NCI-H510A treated with DMSO at 0.1 percent for 48 hours (cell line): ENCODE measurements at regions not wholly inside any gene's neighbourhood (a gene's known extent, or its start where the extent isn't known, plus 50 kb on each side); places are given as distances from the start of the nearest gene placed in this dataset.

ENCODE experiments used
- DNase-seq: peaks from one replicate; lab custom pipeline; 2025; lab: John Stamatoyannopoulos, UW

DNA sequence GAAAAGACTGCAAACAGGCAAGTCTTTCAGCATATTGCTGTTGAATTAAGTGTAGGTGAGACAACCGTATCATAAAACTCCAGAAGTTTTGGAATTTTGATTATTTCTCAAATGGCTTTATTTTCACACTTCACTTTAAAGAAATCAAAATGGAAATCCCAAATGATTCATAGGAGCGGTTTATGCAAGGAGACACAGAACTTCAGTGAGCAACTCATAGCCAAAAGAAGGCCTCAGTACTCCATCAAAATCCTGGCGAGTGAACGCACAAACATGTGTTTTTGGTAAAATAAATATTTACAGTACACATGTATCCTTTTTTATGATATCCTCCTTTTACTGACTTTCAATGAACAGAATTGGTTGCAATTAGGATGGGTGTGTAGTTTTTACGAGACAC, 140.4 kb upstream of the APCDD1 start:
- DNase-seq = no peak

DNA sequence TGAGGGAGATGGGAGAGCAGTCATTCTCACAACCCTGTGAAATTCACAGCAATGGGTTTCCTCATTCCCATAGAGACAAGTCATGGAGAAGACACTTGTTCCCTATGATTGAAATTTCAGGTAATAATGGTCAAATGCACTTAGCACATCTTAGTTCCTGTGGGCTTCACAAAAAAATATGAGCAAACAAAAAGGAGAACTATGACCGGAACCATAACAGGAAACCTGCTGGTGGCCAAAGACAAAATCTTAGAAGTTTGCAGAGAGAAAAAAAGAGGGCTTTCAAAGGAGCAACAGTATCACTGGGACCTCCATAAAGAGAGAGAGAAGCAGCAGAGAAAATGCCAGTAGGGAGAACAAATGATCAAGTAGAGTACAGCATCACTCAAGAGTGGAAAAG, 138.9 kb upstream of the APCDD1 start:
- no peak for DNase-seq

DNA sequence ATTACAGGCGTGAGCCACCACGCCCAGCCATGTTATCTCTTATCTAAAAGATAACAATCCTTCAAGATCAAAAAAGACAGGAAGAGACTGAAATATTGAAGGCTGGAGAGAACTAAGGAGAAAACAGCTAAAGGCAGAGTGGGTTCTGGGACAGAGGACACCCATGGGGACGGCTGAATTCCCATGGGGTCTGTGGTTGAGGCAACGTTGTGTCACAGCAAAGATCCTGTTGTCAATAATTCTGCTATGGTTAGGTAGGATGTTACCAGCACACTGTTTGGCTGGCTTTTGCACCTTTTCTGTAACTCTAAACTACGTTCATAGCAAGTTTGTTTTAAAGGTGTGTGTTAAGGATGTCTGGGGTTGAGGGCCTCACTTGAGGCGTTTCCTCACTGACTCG, 137.7 kb upstream of the APCDD1 start:
- no peak for DNase-seq

DNA sequence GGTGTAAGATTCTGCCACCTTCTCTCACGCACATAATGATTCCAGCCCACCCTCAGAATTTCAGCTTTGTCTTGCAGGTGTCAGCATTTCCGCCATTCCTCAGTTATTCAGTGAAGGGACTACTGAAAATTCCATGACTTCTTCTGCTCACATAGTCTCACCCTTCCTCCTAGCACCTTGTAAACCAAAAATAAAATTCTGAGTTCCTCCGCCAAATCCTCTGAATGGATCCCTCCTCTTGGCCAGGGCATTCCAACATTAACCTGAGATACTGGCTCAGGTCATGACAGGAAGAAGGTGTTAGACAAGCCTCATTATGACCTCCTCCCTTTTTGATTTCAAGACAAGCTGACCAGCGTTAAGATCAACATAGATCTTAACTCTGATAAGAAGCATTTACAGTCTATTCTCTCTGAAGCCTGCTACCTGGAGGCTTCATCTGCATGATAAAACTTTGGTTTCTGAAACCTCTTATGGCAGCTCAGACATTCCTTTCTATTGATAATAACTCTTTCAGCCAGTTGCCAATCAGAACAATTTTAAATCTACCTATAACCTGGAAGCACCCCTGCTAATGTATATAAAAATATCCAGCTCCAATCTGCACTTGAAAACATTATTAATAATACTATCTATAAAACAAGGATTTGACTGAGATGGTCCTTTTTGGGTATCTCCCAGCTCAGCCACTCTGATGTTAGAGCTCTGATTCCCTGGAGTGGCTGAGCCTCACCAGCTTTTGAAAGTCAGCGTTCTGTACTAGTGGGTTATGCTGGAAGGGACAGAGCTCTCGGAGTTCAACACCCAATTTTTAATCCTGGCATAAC, 136.4 kb upstream of the APCDD1 start:
- DNase-seq = no peak

DNA sequence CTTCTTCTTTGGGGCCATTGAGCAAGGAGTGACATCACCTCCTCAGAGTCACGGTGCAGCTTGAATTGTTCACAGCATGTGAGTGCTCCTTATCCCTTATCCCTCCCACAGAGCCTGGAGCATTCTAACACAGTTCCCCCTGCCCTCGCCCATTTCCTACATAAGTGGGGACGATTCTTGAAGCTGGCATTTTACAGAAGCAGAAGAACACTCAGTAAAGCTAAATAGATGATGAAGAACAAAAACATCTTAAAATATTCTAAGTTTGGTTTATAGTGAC, 135.8 kb upstream of the APCDD1 start:
- no peak for DNase-seq

DNA sequence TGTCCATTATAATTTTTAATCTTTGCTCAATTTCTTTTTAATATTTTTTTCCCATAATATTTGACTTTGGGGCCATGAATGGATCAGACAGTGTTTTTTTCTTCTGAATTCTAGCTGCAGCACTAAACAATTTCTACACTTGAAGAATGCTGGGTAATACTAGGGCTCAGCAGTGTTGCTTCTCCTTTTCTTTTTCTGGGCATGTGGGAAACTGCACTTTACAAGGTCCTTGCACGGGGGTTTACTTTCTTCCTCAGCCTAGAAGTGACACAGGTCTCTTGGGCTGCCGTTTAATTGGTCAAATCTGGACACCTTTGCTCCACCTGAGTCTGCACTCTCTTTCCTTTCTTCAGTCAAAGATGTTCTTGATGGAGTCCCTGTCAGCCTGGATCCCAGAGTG, 135.4 kb upstream of the APCDD1 start:
- no peak for DNase-seq

DNA sequence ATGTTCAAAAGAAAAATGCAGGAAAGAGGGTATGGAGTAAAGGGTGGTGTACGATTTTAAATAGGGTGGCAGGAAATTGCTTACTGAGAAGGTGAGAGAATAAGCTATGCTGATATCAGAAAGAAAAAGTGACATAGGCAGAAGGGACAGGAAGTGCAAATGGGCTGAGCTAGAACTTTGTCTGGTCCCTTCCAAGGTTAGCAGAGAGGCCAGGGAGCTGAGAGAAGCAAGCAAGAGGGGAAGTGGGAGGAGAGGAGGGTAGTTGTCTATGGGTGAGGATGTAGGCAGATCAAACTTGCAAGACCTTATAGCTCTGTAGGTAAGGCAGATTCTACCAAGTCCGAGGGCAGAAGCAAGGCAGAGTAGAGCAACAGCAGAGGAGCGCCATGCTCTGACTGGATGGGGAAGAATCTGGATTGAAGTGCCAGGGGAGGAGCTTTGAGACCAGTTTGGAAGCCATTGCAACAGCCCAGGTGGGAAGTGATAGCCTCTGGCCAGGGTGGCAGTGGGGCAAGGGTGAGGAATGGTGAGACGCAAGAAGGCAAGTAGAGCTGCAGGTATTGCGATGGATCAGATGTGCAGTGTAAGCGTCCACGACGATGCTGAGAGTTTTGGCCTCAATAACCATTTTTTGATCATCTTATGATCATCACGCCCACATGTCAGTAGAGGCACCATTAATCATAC, 134.4 kb upstream of the APCDD1 start:
- DNase-seq = no peak

DNA sequence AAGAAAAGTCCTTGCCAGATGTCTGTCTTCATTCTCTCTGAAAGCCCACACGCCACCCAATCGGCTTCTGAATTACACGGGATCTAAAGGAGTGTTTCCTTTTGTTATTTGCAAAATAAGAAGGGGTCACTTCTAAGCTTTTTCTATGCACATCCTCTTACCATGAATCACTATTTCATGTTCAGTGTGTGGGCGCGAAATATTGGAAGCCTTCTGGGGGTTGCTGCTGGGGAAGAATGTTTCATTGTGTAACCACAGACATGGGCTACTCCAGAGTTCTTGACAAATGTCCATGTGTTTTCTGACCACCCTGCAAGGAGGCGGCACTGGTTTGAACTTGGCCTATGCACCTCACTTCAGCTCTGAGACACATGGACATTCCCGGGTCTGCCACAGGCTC, 133.6 kb upstream of the APCDD1 start:
- no peak for DNase-seq

DNA sequence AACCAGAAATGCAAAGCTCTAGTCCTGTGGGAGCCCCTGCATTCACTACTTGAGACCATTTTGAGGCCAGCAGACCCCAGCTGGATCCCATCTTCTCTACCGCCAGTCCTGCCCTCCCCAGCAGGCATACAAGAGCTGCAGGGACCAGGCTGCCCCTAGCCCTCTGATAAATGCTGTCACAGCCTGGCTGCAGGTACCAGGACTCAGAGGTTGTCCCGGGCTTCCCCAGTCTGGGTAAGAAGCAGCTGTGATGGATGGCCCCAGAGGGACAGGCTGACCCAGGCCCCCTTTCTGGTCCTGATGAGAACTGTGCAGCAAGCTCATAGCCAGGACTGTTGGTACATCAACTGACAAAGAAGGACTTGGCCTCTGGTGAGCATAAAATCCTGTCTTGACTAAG, 132.9 kb upstream of the APCDD1 start:
- no peak for DNase-seq

DNA sequence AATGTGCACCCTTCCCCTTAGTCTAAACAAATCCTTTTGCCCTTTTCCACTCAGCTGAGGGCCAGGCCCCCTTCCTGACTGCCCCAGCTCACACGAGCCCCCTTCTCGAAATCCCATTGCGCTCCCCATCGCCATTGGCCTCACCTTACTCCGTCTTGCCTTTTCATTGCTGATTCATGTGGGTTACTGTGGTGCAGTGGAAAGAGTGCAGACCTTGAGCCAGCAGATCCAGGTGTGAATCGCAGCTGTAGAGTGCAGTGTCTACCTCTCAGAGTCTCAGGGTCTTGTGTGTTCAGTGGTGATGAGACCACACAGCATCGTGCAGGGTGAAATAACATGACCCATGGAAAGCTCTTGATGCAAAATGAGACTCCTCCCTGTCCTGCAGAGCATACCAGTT, 132.4 kb upstream of the APCDD1 start:
- DNase-seq = no peak

DNA sequence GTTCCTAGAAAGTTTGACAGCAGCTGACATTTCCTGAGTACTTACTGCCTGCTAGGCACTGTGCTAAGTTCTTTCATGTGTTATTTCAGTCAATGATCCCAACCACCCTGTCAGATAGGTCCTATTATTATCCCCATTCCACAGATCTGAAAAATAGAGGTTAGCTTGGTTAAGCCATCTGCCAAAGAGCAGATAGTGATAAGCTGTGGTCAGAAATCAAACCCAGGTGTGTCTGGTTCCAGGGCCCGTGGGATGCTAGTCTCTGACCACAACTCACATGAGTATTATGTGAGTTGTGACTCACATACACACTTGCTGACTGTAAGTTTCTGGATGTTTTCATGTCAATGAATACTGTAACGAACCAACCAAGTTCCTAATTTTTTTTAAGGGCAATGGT, 132.0 kb upstream of the APCDD1 start:
- DNase-seq = no peak

DNA sequence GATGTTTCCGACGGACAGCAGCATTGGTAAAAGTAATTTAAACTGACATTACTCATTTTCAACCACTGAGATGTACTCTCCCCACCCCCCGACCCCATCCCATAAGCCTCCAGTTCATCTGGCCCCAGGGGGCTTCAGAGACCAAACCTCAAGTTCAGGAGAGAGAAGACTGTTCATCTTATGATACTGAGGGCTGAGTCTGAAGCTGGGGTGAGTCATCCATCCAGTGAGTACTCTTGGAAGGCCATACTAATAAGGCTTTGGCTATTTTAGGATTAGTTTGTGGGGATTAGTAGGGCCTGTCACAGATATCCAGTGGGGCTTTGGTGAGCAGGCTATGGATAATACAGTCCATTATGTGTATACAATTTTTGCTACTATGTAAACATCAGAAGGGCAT, 125.3 kb upstream of the APCDD1 start:
- DNase-seq = no peak

DNA sequence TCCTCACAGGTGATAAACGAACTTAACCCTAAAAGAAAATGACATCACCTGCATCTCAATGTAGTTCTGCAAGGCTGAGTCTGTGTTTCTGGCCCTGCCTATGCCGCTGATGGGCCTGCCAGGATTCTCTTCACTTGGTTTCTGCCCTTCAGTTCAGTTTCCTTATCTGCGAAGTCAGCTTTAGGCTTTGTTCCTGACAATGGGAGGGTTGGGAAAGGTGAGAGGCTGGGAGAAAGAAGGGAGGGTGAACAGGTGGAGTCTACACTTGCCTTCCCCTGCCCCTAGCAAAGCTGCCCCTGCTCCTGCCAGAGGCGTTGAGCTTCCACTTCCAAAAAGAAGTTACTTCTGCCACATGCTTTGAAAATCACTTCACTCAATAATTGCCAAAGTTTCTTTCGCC, 124.0 kb upstream of the APCDD1 start:
- DNase-seq = no peak

DNA sequence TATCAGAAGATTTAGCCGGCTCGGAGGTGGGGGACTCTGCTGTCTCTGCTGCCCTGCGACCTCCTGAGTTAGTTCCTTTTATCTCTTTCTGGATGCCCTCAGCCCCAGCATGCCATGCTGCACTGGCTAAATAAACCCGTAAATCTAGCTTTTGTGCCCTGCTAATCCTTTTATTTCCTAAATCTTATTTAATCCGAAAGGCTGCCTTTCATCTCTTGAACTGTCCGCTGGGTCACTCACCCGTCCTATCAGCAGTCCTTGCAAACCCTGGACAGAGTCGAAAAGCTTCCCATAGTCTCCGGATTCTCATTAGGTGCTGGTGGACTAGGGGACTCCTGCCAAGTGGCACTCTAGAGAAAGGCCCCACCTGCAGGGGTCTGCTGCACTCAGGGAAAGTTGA, 122.0 kb upstream of the APCDD1 start:
- DNase-seq = no peak

DNA sequence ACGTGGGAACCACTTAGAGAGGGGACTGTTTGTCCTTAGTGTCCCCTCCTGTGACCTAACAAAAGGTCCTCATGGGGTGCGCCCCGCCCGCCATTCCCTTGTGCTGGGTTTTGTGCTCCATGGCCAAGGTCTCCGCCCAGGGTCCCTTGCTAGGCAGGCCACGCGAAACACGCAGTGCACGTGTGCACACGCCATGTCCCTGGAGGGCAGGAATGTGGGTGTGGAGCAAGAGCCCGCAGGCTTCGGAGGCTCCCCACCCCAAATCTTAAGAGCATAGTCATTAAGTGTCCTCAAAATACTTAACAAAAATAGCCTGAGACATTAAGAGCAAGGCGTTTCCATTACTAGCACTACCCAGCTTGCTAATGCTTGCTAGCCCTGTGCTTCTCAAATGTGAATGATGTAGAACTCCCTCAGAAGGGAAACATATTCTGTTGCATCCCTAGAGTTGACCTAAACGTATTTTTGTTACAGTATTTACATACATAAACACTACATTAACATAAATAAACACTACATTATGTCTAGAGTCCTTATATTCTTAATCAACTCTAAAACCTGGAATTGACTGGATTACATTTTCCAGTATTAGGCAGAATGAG, 117.6 kb upstream of the APCDD1 start:
- DNase-seq = no peak

DNA sequence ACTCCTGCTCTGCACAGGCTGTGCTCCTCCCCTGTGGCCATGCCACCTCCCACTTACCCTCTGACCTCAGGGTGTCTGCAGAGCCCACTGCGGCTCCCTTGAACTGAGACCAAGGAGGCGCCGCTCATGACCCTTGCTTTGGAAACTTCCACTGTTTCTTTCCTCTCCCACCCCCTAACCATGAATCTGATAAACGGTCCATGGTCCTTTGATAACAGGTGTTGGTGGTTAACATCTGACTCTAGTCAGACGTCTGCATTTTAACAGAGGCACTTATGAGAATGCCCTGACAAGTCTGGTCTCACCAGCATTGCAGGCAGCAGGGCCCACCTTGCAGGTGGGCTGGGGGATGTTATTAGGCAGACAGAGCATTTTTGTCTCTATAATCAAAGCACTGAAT, 113.6 kb upstream of the APCDD1 start:
- no peak for DNase-seq

DNA sequence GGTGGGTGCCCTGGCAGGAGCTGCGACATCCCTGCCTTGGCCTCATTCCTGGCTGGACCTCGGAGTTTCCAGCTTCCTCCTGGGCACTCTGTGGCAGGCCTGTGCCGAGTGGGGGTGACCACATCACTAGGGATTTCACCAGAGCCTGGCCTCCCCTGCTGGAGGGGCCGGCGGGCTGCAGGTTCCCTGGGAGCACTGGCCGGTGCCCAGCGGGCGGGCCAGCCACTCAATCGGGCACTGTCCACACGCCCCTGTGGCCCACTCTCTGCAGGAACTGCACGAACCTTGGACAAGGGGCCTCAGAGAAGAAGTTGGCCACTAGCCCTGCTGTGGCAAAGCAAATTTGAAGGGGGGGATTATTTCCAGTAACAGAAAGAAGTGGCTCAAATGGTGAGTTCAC, 110.7 kb upstream of the APCDD1 start:
- DNase-seq = no peak

DNA sequence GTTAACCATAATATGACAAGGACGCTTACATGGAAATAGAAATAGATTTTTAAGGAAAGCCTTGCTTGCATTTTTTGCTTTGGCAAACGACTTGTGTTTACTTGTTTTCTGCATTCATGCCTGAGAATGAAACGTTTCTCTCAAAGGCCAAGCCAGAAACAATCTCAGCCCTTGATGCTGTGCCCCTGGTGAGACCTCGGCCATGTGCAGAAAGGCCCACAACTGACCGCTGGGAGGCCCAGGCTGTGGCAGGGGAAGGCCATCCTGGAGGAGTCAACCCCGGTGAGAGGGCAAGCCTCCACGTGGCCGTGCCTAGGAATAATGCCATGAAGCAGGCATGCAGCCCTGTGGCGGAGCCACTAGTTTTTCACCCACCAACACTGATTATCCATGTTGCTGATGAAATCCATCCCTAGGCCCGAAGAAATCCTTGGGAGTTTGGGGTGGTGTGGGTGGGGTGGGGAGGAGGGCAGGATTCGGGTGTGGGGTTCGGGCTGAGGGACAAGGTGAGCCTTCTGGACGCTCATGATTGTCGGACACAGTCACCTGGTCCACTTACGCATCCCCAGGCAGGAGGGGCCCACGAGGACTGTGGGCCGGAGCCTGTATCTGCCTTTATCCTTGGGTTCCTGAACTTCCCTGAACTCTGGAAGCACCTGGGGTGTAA, 107.6 kb upstream of the APCDD1 start:
- DNase-seq = no peak

DNA sequence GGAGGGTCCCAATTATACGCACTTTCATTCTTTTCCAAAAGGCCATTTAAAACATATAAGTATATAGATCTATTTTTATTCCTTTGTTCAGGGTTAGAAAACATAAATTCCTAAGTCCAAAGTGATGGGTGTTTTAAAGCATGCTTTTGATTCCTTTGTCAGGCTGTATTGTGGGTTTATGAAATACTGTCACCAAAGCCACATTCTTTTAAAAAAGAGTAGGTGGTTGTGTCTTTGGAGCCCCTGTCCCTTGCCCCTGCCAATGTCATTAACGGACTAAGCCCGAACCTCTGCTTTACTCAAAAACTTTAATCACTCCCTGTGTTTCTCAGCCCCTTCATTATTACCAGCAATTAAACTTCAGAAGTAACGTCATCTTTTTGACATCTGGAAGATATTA, 104.9 kb upstream of the APCDD1 start:
- DNase-seq = no peak

DNA sequence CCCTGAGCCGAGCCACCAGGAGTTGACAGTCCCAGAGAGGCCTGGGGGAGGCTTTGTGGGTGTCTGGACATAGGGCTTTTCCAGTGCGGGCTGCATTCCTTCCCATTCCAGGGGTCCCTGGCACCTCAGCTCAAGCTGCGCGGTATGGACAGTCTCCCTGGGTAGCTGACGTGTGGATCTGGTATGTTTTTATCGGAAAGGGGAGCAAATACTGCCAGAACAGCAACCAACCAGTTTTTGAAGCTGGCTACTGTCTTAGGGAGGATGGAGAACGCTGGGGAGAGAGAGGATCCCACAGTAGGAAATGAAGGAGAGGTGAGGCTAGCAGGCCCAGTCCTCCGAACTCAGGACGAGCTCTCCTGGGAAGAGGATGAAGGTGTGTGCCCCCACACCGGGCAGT, 103.8 kb upstream of the APCDD1 start:
- no peak for DNase-seq

DNA sequence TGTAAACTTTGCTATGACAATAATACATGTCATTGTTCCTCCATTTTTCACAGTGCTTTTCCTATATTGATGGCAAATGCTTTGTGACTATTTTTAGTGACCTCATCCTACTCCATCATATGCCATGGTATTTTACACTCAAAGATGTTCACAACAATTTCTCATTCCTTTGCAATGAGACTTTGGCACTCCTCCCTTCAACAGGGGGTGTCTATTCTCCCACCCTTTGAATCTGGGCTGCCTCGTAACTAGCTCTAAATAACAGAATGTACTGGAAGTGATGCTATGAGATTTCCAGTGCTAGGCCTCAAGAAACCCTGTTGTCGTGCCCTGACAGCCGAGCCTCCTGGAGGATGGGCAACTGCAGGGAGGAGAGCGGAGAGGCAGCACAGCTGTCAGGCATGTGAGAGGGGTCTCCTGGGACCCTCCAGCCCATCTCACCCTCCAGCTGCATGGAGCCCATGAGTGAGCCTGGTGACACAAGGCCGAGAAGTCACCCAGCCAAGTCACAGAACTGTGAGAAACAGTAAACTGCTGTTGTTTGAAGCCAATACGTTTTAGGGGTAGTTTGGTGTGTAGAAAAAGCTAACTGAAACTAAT, 103.1 kb upstream of the APCDD1 start:
- no peak for DNase-seq

DNA sequence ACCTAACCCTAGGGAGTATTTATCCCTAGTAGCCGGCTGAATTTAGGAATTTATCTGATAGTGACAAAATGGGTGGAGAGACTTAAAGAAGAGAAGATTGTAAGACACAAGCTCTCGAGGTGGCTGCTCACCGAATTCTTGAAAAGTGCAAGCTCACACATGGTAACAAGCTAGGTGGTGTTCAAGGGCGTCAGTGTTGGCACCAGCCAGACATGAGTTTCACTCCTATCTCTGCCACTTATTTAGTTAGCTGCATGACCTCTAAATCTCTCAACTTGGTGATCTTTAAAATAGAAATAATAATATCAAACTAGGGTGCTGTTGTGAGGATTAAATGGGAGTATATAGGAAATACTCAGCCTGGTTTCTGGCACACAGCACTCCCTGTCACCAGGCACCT, 102.6 kb upstream of the APCDD1 start:
- no peak for DNase-seq

DNA sequence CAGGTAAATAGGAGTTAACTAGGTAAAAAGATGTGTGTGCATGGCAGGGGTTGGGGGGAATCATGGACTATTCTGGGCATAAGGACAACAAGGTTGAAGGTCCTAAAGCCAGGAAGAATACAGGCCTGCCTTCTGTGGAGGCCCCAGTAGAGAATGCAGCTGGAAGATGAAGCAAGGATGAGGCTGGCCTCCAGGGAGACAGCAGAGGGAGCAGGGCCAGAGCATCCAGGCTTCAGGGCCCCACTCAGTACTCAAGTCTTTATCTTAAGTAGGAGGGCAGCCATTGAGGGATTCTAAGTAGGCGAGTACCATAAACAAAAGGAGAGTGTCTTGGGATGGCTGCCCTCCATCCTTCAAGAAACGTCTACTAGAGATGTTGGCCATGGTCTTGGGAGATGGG, 101.8 kb upstream of the APCDD1 start:
- DNase-seq = no peak
